ENCODE measurements at regions not wholly inside any gene's neighbourhood (a gene's known extent, or its start where the extent isn't known, plus 50 kb on each side); places are given as distances from the start of the nearest gene placed in this dataset.

DNA sequence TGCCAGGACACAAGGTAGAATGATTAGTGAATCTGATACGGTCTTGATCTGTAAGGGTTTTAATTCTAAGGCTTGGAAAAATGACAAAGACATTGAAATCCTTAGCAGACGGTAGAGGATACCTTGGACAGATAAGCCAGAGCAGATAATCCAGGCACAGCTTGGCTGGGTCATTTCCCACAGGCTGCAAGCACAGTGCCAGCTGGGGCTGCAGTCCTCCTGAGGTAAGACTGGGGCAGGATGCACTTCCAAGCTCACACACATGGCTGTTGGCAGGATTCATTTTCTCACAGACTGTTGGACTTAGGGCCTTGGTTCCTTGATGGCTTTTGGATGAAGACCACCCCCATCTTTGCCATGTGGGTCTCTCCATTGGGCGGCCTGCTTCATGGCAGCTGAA, 63.2 kb upstream of the BMPER start:
- no TSS peak for BruUV-seq (replicated peaks)
- ATAC-seq = no peak
- CTCF ChIA-PET (ENCODE audit: low intra/inter-chr PET ratio, low total read pairs) = no interaction called here
- Histone ChIP-seq H3K4me1 (ENCODE audit: insufficient read depth, low read length) (no peaks in the 10 kb centered on the region), H4K20me1 (ENCODE audit: insufficient read depth, low read length) (no peaks in the 10 kb centered on the region), H3K36me3 (replicated peaks in 1 of 2; ENCODE audit: control insufficient read depth in 1 of 2, insufficient read depth in 2 of 2, low read length in 2 of 2) (no peaks in the 10 kb centered on the region), H3K27ac (ENCODE audit: extremely low read length, insufficient read depth, low read length) (no peak overlapping the region), H2AFZ (ENCODE audit: low read length) (no peak overlapping the region), H3K9me3 (ENCODE audit: low read length) (no peaks in the 10 kb centered on the region), H3K4me2 (ENCODE audit: low read depth, low read length) (no peak overlapping the region), H3K4me3 (replicated peaks in 1 of 3; ENCODE audit: insufficient read depth in 1 of 3, low read depth in 2 of 3, low read length in 3 of 3) (no peak overlapping the region), H3K9ac (ENCODE audit: insufficient read depth, low read depth, low read length) (no peak overlapping the region), H3K79me2 (ENCODE audit: insufficient read depth, low read length) (no peaks in the 10 kb centered on the region), H3K27me3 (ENCODE audit: control insufficient read depth in 1 of 2, insufficient read depth in 2 of 2, low read length in 2 of 2) (no peaks in the 10 kb centered on the region)
- intact Hi-C loops (cut with micrococcal nuclease; ENCODE audit: unreplicated experiment) = no loop called here
- POLR2A ChIA-PET = no interaction called here
- no peak for DNase-seq (ENCODE audit: low spot score)
- no peak for FAIRE-seq
- TF ChIP-seq DMAP1 (CRISPR knock-in tag; IDR thresholded peaks at IDR 0.05) (no peak), FOXK2 (IDR thresholded peaks at IDR 0.05) (no peak), ZMYM2 (CRISPR knock-in tag; IDR thresholded peaks at IDR 0.05) (no peak), ZNF546 (CRISPR knock-in tag; conservative IDR thresholded peaks at IDR 0.05) (no peak), SP2 (CRISPR knock-in tag; IDR thresholded peaks at IDR 0.05) (no peak), ZC3H13 (CRISPR knock-in tag; IDR thresholded peaks at IDR 0.05) (no peak), KDM5B (CRISPR knock-in tag; IDR thresholded peaks at IDR 0.05; ENCODE audit: borderline replicate concordance) (no peak), AKAP8 (CRISPR knock-in tag; IDR thresholded peaks at IDR 0.05) (no peak)
- TF ChIP-seq, protein P1, sequence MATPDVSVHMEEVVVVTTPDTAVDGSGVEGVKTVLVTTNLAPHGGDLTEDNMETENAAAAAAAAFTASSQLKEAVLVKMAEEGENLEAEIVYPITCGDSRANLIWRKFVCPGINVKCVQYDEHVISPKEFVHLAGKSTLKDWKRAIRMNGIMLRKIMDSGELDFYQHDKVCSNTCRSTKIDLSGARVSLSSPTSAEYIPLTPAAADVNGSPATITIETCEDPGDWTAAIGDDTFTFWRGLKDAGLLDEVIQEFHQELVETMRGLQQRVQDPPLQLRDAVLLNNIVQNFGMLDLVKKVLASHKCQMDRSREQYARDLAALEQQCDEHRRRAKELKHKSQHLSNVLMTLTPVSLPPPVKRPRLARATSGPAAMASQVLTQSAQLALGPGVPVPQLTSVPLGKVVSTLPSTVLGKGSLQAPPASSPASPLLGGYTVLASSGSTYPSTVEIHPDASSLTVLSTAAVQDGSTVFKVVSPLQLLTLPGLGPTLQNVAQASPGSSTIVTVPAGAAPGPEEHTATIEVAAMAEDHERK (CRISPR knock-in tag; IDR thresholded peaks at IDR 0.05; ENCODE audit: low read depth) = no peak
- TF ChIP-seq, protein P2, sequence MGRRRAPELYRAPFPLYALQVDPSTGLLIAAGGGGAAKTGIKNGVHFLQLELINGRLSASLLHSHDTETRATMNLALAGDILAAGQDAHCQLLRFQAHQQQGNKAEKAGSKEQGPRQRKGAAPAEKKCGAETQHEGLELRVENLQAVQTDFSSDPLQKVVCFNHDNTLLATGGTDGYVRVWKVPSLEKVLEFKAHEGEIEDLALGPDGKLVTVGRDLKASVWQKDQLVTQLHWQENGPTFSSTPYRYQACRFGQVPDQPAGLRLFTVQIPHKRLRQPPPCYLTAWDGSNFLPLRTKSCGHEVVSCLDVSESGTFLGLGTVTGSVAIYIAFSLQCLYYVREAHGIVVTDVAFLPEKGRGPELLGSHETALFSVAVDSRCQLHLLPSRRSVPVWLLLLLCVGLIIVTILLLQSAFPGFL (CRISPR knock-in tag; IDR thresholded peaks at IDR 0.05) = no peak
- TF ChIP-seq, protein P3, sequence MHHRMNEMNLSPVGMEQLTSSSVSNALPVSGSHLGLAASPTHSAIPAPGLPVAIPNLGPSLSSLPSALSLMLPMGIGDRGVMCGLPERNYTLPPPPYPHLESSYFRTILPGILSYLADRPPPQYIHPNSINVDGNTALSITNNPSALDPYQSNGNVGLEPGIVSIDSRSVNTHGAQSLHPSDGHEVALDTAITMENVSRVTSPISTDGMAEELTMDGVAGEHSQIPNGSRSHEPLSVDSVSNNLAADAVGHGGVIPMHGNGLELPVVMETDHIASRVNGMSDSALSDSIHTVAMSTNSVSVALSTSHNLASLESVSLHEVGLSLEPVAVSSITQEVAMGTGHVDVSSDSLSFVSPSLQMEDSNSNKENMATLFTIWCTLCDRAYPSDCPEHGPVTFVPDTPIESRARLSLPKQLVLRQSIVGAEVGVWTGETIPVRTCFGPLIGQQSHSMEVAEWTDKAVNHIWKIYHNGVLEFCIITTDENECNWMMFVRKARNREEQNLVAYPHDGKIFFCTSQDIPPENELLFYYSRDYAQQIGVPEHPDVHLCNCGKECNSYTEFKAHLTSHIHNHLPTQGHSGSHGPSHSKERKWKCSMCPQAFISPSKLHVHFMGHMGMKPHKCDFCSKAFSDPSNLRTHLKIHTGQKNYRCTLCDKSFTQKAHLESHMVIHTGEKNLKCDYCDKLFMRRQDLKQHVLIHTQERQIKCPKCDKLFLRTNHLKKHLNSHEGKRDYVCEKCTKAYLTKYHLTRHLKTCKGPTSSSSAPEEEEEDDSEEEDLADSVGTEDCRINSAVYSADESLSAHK (CRISPR knock-in tag; IDR thresholded peaks at IDR 0.05; ENCODE audit: borderline replicate concordance) = no peak
- TF ChIP-seq, protein P4, sequence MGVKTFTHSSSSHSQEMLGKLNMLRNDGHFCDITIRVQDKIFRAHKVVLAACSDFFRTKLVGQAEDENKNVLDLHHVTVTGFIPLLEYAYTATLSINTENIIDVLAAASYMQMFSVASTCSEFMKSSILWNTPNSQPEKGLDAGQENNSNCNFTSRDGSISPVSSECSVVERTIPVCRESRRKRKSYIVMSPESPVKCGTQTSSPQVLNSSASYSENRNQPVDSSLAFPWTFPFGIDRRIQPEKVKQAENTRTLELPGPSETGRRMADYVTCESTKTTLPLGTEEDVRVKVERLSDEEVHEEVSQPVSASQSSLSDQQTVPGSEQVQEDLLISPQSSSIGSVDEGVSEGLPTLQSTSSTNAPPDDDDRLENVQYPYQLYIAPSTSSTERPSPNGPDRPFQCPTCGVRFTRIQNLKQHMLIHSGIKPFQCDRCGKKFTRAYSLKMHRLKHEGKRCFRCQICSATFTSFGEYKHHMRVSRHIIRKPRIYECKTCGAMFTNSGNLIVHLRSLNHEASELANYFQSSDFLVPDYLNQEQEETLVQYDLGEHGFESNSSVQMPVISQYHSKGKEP (CRISPR knock-in tag; IDR thresholded peaks at IDR 0.05) = no peak
- WGBS (ENCODE audit: low lambda C conversion rate) = 36% methylated on average over 3 of the region's 3 CpGs
- in situ Hi-C loops (cut with HindIII; ENCODE audit: extremely low pct_ligation_motif_present, low pct_unique_long_range_greater_than_20kb) = no loop called here

Data from HepG2 (cell line).